Dendritic cell treated with granulocyte-macrophage colony-stimulating factor and Interleukin-4, amounts not matched to agents 40 ng/mL and 50 ng/mL, for 4 days (primary cell): ENCODE measurements at regions not wholly inside any gene's neighbourhood (a gene's known extent, or its start where the extent isn't known, plus 50 kb on each side); places are given as distances from the start of the nearest gene placed in this dataset.
"Not testable (repeated sequence)": the region's sequence is repeated elsewhere in the genome, so short reads cannot be mapped to it uniquely, and the experiment has no call there.

Source experiments
- H3K27ac Mint-ChIP-seq: one replicate; pipeline ENCODE4 v1.8.0; 2022; ENCODE audit warnings: mild to moderate bottlenecking, mixed read lengths
- H3K27me3 Mint-ChIP-seq: one replicate; pipeline ENCODE4 v1.8.0; 2022; ENCODE audit warnings: mild to moderate bottlenecking, mixed read lengths
- H3K36me3 Mint-ChIP-seq: one replicate; pipeline ENCODE4 v1.8.0; 2022; ENCODE audit warnings: low read depth, mixed read lengths
- H3K4me1 Mint-ChIP-seq: one replicate; pipeline ENCODE4 v1.8.0; 2022; ENCODE audit warnings: low read depth, mixed read lengths
- H3K4me3 Mint-ChIP-seq: one replicate; pipeline ENCODE4 v1.8.0; 2022; ENCODE audit warnings: mild to moderate bottlenecking, moderate library complexity, mixed read lengths
- H3K9me3 Mint-ChIP-seq: one replicate; pipeline ENCODE4 v1.8.0; 2022; ENCODE audit warnings: mixed read lengths
- intact Hi-C: fragments of 100-400 bp; cut with micrococcal nuclease; formaldehyde crosslinking; loops from one replicate; pipeline ENCODE4 v1.15.0; 2022

GRCh38 chr6:153984811-153985210 lies 54.2 kb upstream of the OPRM1 start:
- Mint-ChIP-seq H3K4me3 (no peak overlapping the region), H3K9me3 (no peaks in the 10 kb centered on the region), H3K27ac (no peak overlapping the region), H3K4me1 (no peaks in the 10 kb centered on the region), H3K27me3 (peaks cover 1% of the 10 kb centered on the region), H3K36me3 (no peaks in the 10 kb centered on the region)
- intact Hi-C loops, result no loop called here

GRCh38 chr6:153980171-153980570 lies 58.9 kb upstream of the OPRM1 start:
- no peak overlapping the region for H3K27ac Mint-ChIP-seq
- H3K27me3 Mint-ChIP-seq, result no peaks in the 10 kb centered on the region
- intact Hi-C loops, result no loop called here
- no peaks in the 10 kb centered on the region for H3K9me3 Mint-ChIP-seq
- no peaks in the 10 kb centered on the region for H3K36me3 Mint-ChIP-seq
- no peak overlapping the region for H3K4me3 Mint-ChIP-seq
- no peaks in the 10 kb centered on the region for H3K4me1 Mint-ChIP-seq

GRCh38 chr6:153978911-153979548 lies 60.0 kb upstream of the OPRM1 start:
- H3K27me3 Mint-ChIP-seq, H3K4me3 Mint-ChIP-seq, H3K9me3 Mint-ChIP-seq, H3K36me3 Mint-ChIP-seq, intact Hi-C loops, H3K4me1 Mint-ChIP-seq, H3K27ac Mint-ChIP-seq: not testable (repeated sequence)

GRCh38 chr6:153976921-153977693 lies 61.9 kb upstream of the OPRM1 start:
- Mint-ChIP-seq H3K4me1 (no peaks in the 10 kb centered on the region), H3K27me3 (no peaks in the 10 kb centered on the region), H3K36me3 (no peaks in the 10 kb centered on the region), H3K27ac (no peak overlapping the region), H3K4me3 (no peak overlapping the region), H3K9me3 (no peaks in the 10 kb centered on the region)
- intact Hi-C loops, result no loop called here

- no peak overlapping the region for H3K27ac Mint-ChIP-seq
- peaks cover 6% of the 10 kb centered on the region for H3K4me1 Mint-ChIP-seq
- no peaks in the 10 kb centered on the region for H3K36me3 Mint-ChIP-seq
- no peak overlapping the region for H3K4me3 Mint-ChIP-seq
- no peaks in the 10 kb centered on the region for H3K27me3 Mint-ChIP-seq
- intact Hi-C loops, result no loop called here
- peaks cover 9% of the 10 kb centered on the region for H3K9me3 Mint-ChIP-seq
Measured at GRCh38 chr6:153966001-153966400, 73.0 kb upstream of the OPRM1 start.

- Mint-ChIP-seq H3K27ac (no peak overlapping the region), H3K27me3 (no peaks in the 10 kb centered on the region), H3K4me1 (peaks cover 17% of the 10 kb centered on the region), H3K9me3 (peaks cover 9% of the 10 kb centered on the region), H3K4me3 (no peak overlapping the region), H3K36me3 (no peaks in the 10 kb centered on the region)
- intact Hi-C loops, result no loop called here
Measured at GRCh38 chr6:153963352-153963751, 75.7 kb upstream of the OPRM1 start.

- Mint-ChIP-seq H3K36me3 (no peaks in the 10 kb centered on the region), H3K4me3 (no peak overlapping the region), H3K27me3 (no peaks in the 10 kb centered on the region), H3K9me3 (peaks cover 9% of the 10 kb centered on the region), H3K4me1 (peaks cover 24% of the 10 kb centered on the region), H3K27ac (no peak overlapping the region)
- intact Hi-C loops, result no loop called here
Measured at GRCh38 chr6:153962555-153962954, 76.5 kb upstream of the OPRM1 start.

GRCh38 chr6:153960741-153961140 lies 78.3 kb upstream of the OPRM1 start:
- Mint-ChIP-seq H3K4me1 (peaks cover 27% of the 10 kb centered on the region), H3K27me3 (no peaks in the 10 kb centered on the region), H3K27ac (no peak overlapping the region), H3K9me3 (peaks cover 9% of the 10 kb centered on the region), H3K36me3 (no peaks in the 10 kb centered on the region), H3K4me3 (no peak overlapping the region)
- intact Hi-C loops, result no loop called here

GRCh38 chr6:153960281-153960680 lies 78.8 kb upstream of the OPRM1 start:
- no peaks in the 10 kb centered on the region for H3K27me3 Mint-ChIP-seq
- H3K4me1 Mint-ChIP-seq, result peaks cover 27% of the 10 kb centered on the region
- no peak overlapping the region for H3K27ac Mint-ChIP-seq
- no peaks in the 10 kb centered on the region for H3K36me3 Mint-ChIP-seq
- H3K4me3 Mint-ChIP-seq, result no peak overlapping the region
- intact Hi-C loops, result no loop called here
- peaks cover 9% of the 10 kb centered on the region for H3K9me3 Mint-ChIP-seq

GRCh38 chr6:153959276-153959675 lies 79.8 kb upstream of the OPRM1 start:
- Mint-ChIP-seq H3K4me1 (peaks cover 27% of the 10 kb centered on the region), H3K36me3 (no peaks in the 10 kb centered on the region), H3K4me3 (no peak overlapping the region), H3K9me3 (peaks cover 9% of the 10 kb centered on the region), H3K27me3 (no peaks in the 10 kb centered on the region), H3K27ac (no peak overlapping the region)
- intact Hi-C loops, result no loop called here

- intact Hi-C loops, result no loop called here
- Mint-ChIP-seq H3K27ac (no peak overlapping the region), H3K4me1 (peaks cover 27% of the 10 kb centered on the region), H3K36me3 (no peaks in the 10 kb centered on the region), H3K27me3 (no peaks in the 10 kb centered on the region), H3K4me3 (no peak overlapping the region), H3K9me3 (peaks cover 9% of the 10 kb centered on the region)
Measured at GRCh38 chr6:153958860-153959259, 80.2 kb upstream of the OPRM1 start.

- Mint-ChIP-seq H3K36me3 (no peaks in the 10 kb centered on the region), H3K27ac (no peak overlapping the region), H3K4me3 (no peak overlapping the region), H3K4me1 (peaks cover 21% of the 10 kb centered on the region), H3K9me3 (no peaks in the 10 kb centered on the region), H3K27me3 (no peaks in the 10 kb centered on the region)
- intact Hi-C loops, result no loop called here
Measured at GRCh38 chr6:153957394-153957793, 81.6 kb upstream of the OPRM1 start.

GRCh38 chr6:153956808-153957207 lies 82.2 kb upstream of the OPRM1 start:
- H3K27me3 Mint-ChIP-seq, result no peaks in the 10 kb centered on the region
- no peaks in the 10 kb centered on the region for H3K36me3 Mint-ChIP-seq
- no peak overlapping the region for H3K4me3 Mint-ChIP-seq
- H3K27ac Mint-ChIP-seq, result no peak overlapping the region
- H3K9me3 Mint-ChIP-seq, result no peaks in the 10 kb centered on the region
- peaks cover 21% of the 10 kb centered on the region for H3K4me1 Mint-ChIP-seq
- intact Hi-C loops, result no loop called here

GRCh38 chr6:153949616-153950015 lies 89.4 kb upstream of the OPRM1 start:
- H3K4me3 Mint-ChIP-seq, result no peak overlapping the region

More at GRCh38 chr6:153949616-153950015, 89.4 kb upstream of the OPRM1 start:
- H3K9me3 Mint-ChIP-seq, result no peaks in the 10 kb centered on the region
- H3K27ac Mint-ChIP-seq, result no peak overlapping the region
- H3K36me3 Mint-ChIP-seq, result no peaks in the 10 kb centered on the region
- intact Hi-C loops, result no loop called here
- H3K4me1 Mint-ChIP-seq, result peaks cover 7% of the 10 kb centered on the region
- H3K27me3 Mint-ChIP-seq, result peaks cover 1% of the 10 kb centered on the region
